ENCODE measurements at regions not wholly inside any gene's neighbourhood (a gene's known extent, or its start where the extent isn't known, plus 50 kb on each side); places are given as distances from the start of the nearest gene placed in this dataset.

DNA sequence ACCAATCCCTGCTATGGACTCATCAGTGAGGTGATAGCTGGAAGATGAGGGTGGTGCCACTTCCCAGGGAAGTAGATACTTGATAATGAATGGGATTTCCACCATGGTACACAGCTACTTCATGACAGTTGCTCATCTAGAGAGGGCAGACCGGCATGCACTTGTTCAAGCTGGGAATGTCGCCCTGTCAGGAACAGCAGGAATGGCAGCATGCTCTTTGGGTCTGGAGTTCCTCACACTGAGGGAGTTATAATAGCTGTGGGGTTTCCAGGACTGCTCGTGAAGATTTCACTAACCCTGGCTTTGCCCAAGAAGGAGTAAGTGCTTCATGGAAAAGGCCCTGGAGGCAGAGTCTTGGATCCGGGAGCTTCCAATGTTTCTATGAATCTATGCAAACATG, 129.2 kb downstream of the PSMG1 start:
- no peaks in the 10 kb centered on the region for H3K27me3 ChIP-seq
- H3K4me3 ChIP-seq, result no peak overlapping the region
- H3K9me3 ChIP-seq, result no peaks in the 10 kb centered on the region
- intact Hi-C loops (cut with DNase I; ENCODE audit: low total_unique reads), result no loop called here
- no peak for TF ChIP-seq POLR2A (IDR thresholded peaks at IDR 0.05)
- TF ChIP-seq, protein P1, sequence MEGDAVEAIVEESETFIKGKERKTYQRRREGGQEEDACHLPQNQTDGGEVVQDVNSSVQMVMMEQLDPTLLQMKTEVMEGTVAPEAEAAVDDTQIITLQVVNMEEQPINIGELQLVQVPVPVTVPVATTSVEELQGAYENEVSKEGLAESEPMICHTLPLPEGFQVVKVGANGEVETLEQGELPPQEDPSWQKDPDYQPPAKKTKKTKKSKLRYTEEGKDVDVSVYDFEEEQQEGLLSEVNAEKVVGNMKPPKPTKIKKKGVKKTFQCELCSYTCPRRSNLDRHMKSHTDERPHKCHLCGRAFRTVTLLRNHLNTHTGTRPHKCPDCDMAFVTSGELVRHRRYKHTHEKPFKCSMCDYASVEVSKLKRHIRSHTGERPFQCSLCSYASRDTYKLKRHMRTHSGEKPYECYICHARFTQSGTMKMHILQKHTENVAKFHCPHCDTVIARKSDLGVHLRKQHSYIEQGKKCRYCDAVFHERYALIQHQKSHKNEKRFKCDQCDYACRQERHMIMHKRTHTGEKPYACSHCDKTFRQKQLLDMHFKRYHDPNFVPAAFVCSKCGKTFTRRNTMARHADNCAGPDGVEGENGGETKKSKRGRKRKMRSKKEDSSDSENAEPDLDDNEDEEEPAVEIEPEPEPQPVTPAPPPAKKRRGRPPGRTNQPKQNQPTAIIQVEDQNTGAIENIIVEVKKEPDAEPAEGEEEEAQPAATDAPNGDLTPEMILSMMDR (IDR thresholded peaks at IDR 0.05), result no peak
- H3K36me3 ChIP-seq, result no peaks in the 10 kb centered on the region
- no peaks in the 10 kb centered on the region for H3K4me1 ChIP-seq
- peak overlapping the region; percentile 44 to 64 for H3K27ac ChIP-seq
- no peak for DNase-seq

DNA sequence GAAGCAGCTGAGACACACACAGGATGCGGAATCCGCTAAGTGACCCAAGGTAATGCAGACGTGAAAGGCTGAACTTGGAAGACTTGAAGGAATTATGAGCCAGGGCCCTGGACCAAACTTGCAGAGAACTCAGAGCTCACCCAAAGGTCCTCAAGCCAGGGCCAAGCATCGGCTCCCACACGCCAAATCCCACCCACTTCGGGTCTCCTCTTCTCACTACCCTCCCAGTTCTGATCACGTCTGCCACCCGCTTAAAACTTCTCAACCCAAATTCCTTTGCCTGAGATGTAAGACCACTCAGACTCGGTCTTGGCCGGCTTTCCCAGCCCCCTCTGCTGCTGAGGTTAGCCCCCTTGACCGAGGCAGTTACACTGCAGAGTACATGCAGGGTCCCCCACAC, 130.1 kb downstream of the PSMG1 start:
- no peak overlapping the region for H3K27ac ChIP-seq

DNA sequence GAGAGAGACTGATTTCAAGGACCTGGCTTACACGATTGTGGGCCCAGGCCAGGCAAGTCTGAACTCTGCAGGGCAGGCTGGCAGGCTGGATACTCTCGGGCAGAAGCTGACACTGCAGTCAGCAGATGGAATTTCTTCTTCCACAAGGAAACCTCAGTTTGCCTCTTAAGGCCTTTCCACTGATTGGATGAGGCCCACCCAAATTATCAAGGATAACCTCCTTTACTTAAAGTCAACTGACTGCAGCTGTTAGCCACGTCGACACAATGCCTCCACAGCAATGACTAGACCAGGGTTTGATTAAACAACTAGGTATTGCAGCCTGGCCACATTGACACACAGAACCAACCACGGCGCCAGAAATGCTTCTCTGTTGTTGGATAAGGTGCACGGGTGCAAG, 130.5 kb downstream of the PSMG1 start:
- no peak overlapping the region for H3K4me3 ChIP-seq
- TF ChIP-seq POLR2A (IDR thresholded peaks at IDR 0.05), result no peak
- TF ChIP-seq, protein P1 (IDR thresholded peaks at IDR 0.05), result no peak
- H3K4me1 ChIP-seq, result no peaks in the 10 kb centered on the region
- H3K9me3 ChIP-seq, result no peaks in the 10 kb centered on the region
- DNase-seq, result no peak
- intact Hi-C loops (cut with DNase I; ENCODE audit: low total_unique reads), result no loop called here
- H3K27me3 ChIP-seq, result no peaks in the 10 kb centered on the region
- H3K27ac ChIP-seq, result no peak overlapping the region
- H3K36me3 ChIP-seq, result no peaks in the 10 kb centered on the region

More for the DNA sequence above, 130.1 kb downstream of the PSMG1 start:
- intact Hi-C loops (cut with DNase I; ENCODE audit: low total_unique reads), result no loop called here
- no peak overlapping the region for H3K4me3 ChIP-seq
- no peak for DNase-seq
- no peaks in the 10 kb centered on the region for H3K9me3 ChIP-seq
- TF ChIP-seq POLR2A (IDR thresholded peaks at IDR 0.05), result no peak
- TF ChIP-seq, protein P1 (IDR thresholded peaks at IDR 0.05), result no peak
- H3K4me1 ChIP-seq, result no peaks in the 10 kb centered on the region
- H3K27me3 ChIP-seq, result no peaks in the 10 kb centered on the region
- no peaks in the 10 kb centered on the region for H3K36me3 ChIP-seq

DNA sequence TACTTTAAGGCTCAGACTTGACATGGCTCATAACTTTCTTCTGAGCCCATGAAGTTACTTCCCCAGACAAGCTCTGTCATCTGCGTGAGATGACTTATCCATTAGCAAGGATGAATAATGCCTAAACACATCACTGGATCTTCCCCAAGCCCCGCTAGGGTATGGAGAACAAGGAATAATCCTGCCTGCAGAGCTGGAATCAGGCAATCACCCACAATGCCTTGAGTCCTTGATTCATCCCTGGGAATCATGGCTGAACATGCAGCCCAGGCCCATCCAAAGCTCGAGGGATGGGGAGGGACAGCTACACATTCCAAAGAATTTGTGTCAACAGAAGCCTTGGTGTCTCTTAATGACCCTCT, 131.7 kb downstream of the PSMG1 start:
- Histone ChIP-seq H3K27me3 (no peaks in the 10 kb centered on the region), H3K4me1 (no peaks in the 10 kb centered on the region), H3K4me3 (no peak overlapping the region), H3K36me3 (no peaks in the 10 kb centered on the region), H3K27ac (no peak overlapping the region), H3K9me3 (no peaks in the 10 kb centered on the region)
- intact Hi-C loops (cut with DNase I; ENCODE audit: low total_unique reads), result no loop called here
- TF ChIP-seq, protein P1 (IDR thresholded peaks at IDR 0.05), result no peak
- TF ChIP-seq POLR2A (IDR thresholded peaks at IDR 0.05), result no peak
- DNase-seq, result no peak

DNA sequence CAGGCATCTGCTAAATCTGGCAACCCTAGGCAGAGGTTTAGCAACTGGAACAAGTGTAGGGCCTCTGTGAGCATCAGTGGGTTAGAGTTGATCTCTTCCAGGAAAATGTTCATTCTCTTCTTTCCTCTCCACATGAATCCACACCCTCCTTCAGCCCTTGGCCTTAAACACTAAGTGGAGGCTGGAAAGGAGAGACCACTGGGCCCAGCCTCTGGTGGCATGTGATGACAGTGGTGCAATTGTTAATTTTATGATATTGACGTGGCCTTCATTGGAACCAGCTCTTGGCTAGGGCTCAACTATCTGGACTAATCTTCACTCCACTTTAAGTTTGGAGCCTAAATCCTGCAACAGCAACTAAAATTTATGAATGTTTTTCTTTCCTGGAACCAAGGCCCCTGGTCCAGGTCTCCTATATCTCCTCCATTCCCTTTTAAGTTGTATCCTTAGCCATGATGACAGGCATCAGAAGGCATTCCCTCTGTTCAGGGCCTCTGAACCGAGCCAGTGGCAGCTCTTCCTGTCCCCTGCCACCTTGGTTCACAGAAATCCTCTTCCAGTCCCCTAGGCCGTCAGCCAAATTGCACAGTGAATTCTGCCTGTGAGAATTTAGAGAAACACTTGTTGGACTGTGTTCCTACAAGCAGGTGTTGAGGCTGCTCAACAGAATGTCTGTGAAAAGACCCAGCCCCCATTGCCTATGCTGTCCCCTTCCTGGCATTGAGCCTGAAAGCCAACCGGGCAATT, 132.2 kb downstream of the PSMG1 start:
- H3K9me3 ChIP-seq, result no peaks in the 10 kb centered on the region
- no peak overlapping the region for H3K4me3 ChIP-seq
- no peak for DNase-seq
- intact Hi-C loops (cut with DNase I; ENCODE audit: low total_unique reads), result no loop called here
- H3K27ac ChIP-seq, result no peak overlapping the region
- no peaks in the 10 kb centered on the region for H3K36me3 ChIP-seq
- H3K4me1 ChIP-seq, result no peaks in the 10 kb centered on the region
- H3K27me3 ChIP-seq, result no peaks in the 10 kb centered on the region
- no peak for TF ChIP-seq POLR2A (IDR thresholded peaks at IDR 0.05)
- TF ChIP-seq, protein P1 (IDR thresholded peaks at IDR 0.05), result no peak
